ENCODE measurements at regions not wholly inside any gene's neighbourhood (a gene's known extent, or its start where the extent isn't known, plus 50 kb on each side); places are given as distances from the start of the nearest gene placed in this dataset.

DNA sequence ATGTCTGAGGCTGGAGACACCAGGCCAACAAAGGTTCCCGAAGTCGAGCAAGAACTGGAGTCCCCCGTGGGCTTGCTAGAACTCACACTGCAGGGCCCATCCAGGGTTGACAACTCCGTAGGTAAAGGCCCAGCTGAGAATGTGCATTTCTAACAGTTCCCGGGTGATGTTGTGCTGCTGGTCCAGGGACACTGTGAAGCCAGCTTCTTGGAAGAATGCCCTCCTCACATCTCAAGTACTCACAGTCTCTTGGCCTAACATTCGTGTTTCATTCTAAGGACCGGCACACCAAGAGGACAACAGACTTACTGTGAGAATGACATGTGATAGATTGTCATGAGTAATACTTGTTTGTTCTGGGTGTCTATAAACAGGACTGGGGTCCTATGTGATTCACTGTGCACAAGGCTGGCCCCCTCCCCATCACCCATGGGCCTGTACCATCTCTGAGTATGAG is 682.3 kb upstream of the IGFBP3 start:
- TF ChIP-seq, protein P1, sequence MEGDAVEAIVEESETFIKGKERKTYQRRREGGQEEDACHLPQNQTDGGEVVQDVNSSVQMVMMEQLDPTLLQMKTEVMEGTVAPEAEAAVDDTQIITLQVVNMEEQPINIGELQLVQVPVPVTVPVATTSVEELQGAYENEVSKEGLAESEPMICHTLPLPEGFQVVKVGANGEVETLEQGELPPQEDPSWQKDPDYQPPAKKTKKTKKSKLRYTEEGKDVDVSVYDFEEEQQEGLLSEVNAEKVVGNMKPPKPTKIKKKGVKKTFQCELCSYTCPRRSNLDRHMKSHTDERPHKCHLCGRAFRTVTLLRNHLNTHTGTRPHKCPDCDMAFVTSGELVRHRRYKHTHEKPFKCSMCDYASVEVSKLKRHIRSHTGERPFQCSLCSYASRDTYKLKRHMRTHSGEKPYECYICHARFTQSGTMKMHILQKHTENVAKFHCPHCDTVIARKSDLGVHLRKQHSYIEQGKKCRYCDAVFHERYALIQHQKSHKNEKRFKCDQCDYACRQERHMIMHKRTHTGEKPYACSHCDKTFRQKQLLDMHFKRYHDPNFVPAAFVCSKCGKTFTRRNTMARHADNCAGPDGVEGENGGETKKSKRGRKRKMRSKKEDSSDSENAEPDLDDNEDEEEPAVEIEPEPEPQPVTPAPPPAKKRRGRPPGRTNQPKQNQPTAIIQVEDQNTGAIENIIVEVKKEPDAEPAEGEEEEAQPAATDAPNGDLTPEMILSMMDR (IDR thresholded peaks at IDR 0.05) = no peak
- TF ChIP-seq EZH2 (IDR thresholded peaks at IDR 0.05; ENCODE audit: borderline replicate concordance, insufficient read depth, low read depth, low read length, poor library complexity, severe bottlenecking) = no peak
